IMR-90 (cell line): ENCODE measurements at regions not wholly inside any gene's neighbourhood (a gene's known extent, or its start where the extent isn't known, plus 50 kb on each side); places are given as distances from the start of the nearest gene placed in this dataset.

Source experiments
- ATAC-seq: fragments of 200-7000 bp; cut with Tn5 transposase; 2 replicates; pipeline ENCODE4 v1.9.1; 2020; ENCODE audit warnings: low read depth, mild to moderate bottlenecking, moderate library complexity
- BruUV-seq: library from RNA; stranded (reverse); fragments of 400-500 nt; replicated peaks from 2 replicates; lab custom pipeline; 2021; lab: Mats Ljungman, UMichigan
- CTCF ChIA-PET: fragments of 300-600 bp; formaldehyde crosslinking; extraction: SDS; loops from one replicate; lab custom pipeline; 2021; ENCODE audit warnings: antibody characterized with exemption; lab: Yijun Ruan, JAX
- POLR2A ChIA-PET: fragments of 300-600 bp; sonication (Branson Sonifier 250); formaldehyde crosslinking; loops from one replicate; lab custom pipeline; 2022; ENCODE audit warnings: antibody characterized with exemption; ENCODE audit not compliant: unreplicated experiment; lab: Charles Lee
- DNase-seq: peaks from one replicate; pipeline ENCODE4 v3.0.0; 2013
- H2AFZ ChIP-seq: replicated peaks from 2 replicates; pipeline ENCODE3; 2013; ENCODE audit warnings: low read length, mild to moderate bottlenecking; ENCODE audit not compliant: poor library complexity
- H2AK5ac ChIP-seq: 2 replicates; pipeline ENCODE4 v1.6.1; 2013; ENCODE audit warnings: low read depth, low read length, inconsistent platforms
- H2AK9ac ChIP-seq: replicated peaks from 2 replicates; pipeline ENCODE3; 2013; ENCODE audit warnings: mild to moderate bottlenecking, low read depth, low read length, moderate library complexity; ENCODE audit not compliant: poor library complexity
- H2BK120ac ChIP-seq: 2 replicates; pipeline ENCODE4 v1.6.1; 2013; ENCODE audit warnings: low read depth, low read length, inconsistent platforms
- H2BK15ac ChIP-seq: 3 replicates; pipeline ENCODE4 v1.6.1; 2013; ENCODE audit warnings: low read depth, low read length, inconsistent platforms
- H2BK20ac ChIP-seq: 2 replicates; pipeline ENCODE4 v1.6.1; 2013; ENCODE audit warnings: low read depth, mild to moderate bottlenecking, inconsistent platforms, low read length, moderate library complexity
- H2BK5ac ChIP-seq: 2 replicates; pipeline ENCODE4 v1.6.1; 2013; ENCODE audit warnings: mild to moderate bottlenecking, low read depth, low read length, inconsistent platforms; ENCODE audit not compliant: poor library complexity, severe bottlenecking
- H3K14ac ChIP-seq: replicated peaks from 2 replicates; pipeline ENCODE4 v1.6.1; 2013; ENCODE audit warnings: low read depth, low read length, inconsistent platforms
- H3K18ac ChIP-seq: 2 replicates; pipeline ENCODE4 v1.6.1; 2013; ENCODE audit warnings: low read depth, low read length, control low read depth
- H3K23ac ChIP-seq: 2 replicates; pipeline ENCODE4 v1.6.1; 2013; ENCODE audit warnings: low read depth, low read length, inconsistent platforms
- H3K27ac ChIP-seq: 2 replicates; pipeline ENCODE4 v1.5.1; 2013; ENCODE audit warnings: mild to moderate bottlenecking, control low read depth, low read length; ENCODE audit not compliant: insufficient read depth
- H3K27me3 ChIP-seq: 2 replicates; pipeline ENCODE4 v1.6.1; 2013; ENCODE audit warnings: low read length; ENCODE audit not compliant: control insufficient read depth, insufficient read depth
- H3K36me3 ChIP-seq: 2 replicates; pipeline ENCODE4 v1.6.1; 2013; ENCODE audit warnings: low read length, mixed read lengths; ENCODE audit not compliant: control insufficient read depth, insufficient read depth
- H3K4ac ChIP-seq: 2 replicates; pipeline ENCODE4 v1.6.1; 2013; ENCODE audit warnings: low read depth, low read length, inconsistent platforms
- H3K4me1 ChIP-seq: 2 replicates; pipeline ENCODE4 v1.6.1; 2013; ENCODE audit warnings: low read length, mixed read lengths; ENCODE audit not compliant: control insufficient read depth, insufficient read depth
- H3K4me2 ChIP-seq: 2 replicates; pipeline ENCODE4 v1.6.1; 2013; ENCODE audit warnings: low read depth, mild to moderate bottlenecking, control low read depth, low read length, moderate library complexity
- H3K4me3 ChIP-seq: 2 replicates; pipeline ENCODE4 v1.5.1; 2013; ENCODE audit warnings: low read depth, mild to moderate bottlenecking, control low read depth, low read length, moderate library complexity; ENCODE audit not compliant: insufficient read depth
- H3K56ac ChIP-seq: 2 replicates; pipeline ENCODE4 v1.6.1; 2013; ENCODE audit warnings: low read length, inconsistent platforms; ENCODE audit not compliant: insufficient read depth; ENCODE audit errors: extremely low read depth
- H3K79me1 ChIP-seq, 2 experiments: 2 replicates each; pipeline ENCODE4 v1.6.1; 2013; ENCODE audit warnings: low read length in 2 of 2, inconsistent platforms in 1 of 2, low read depth in 1 of 2
- H3K9ac ChIP-seq: 2 replicates; pipeline ENCODE4 v1.6.1; 2013; ENCODE audit warnings: low read depth, low read length, control low read depth
- H3K9me1 ChIP-seq: 2 replicates; pipeline ENCODE4 v1.6.1; 2013; ENCODE audit warnings: low read length, inconsistent platforms; ENCODE audit not compliant: insufficient read depth
- H3K9me3 ChIP-seq: 2 replicates; pipeline ENCODE4 v1.6.1; 2013; ENCODE audit warnings: low read length; ENCODE audit not compliant: control insufficient read depth, insufficient read depth
- H4K20me1 ChIP-seq: 2 replicates; pipeline ENCODE4 v1.6.1; 2013; ENCODE audit warnings: low read length, inconsistent platforms; ENCODE audit not compliant: insufficient read depth
- H4K5ac ChIP-seq: 2 replicates; pipeline ENCODE4 v1.6.1; 2013; ENCODE audit warnings: mild to moderate bottlenecking, low read depth, low read length, control low read depth
- H4K8ac ChIP-seq, 2 experiments: 2 replicates each; pipeline ENCODE4 v1.6.1; 2013; ENCODE audit warnings: low read depth in 2 of 2, low read length in 2 of 2, control low read depth in 1 of 2, inconsistent platforms in 1 of 2
- H4K91ac ChIP-seq: 2 replicates; pipeline ENCODE4 v1.6.1; 2013; ENCODE audit warnings: low read depth, low read length, inconsistent platforms; ENCODE audit not compliant: insufficient read depth
- MAZ ChIP-seq: IDR thresholded peaks from 2 replicates; pipeline ENCODE4 v1.6.1; 2012; ENCODE audit warnings: low read depth, mild to moderate bottlenecking, low read length, improper control_type of control experiment, moderate library complexity, borderline replicate concordance
- WGBS, 2 experiments: methylation state at CpG; one replicate each; pipeline versions ENCODE4 v1.1.5 to v1.1.7; 2013; ENCODE audit warnings: missing lambda C conversion rate in 2 of 2; ENCODE audit not compliant: insufficient read length in 1 of 2; ENCODE audit errors: extremely low coverage in 2 of 2; 5-methylcytosine and 5-hydroxymethylcytosine counted together
- dilution Hi-C: fragments of 300-500 bp; cut with HindIII; formaldehyde crosslinking; loops from one replicate; pipeline ENCODE4 v1.14.3; 2018; ENCODE audit warnings: low sequenced_read_pairs; ENCODE audit not compliant: unreplicated experiment
- in situ Hi-C: fragments of 300-500 bp; cut with MboI; formaldehyde crosslinking; loops from 3 replicates; pipeline ENCODE4 v1.14.3; 2019; ENCODE audit warnings: low sequenced_read_pairs, inconsistent platforms, mixed read lengths
- intact Hi-C: fragments of 100-400 bp; cut with micrococcal nuclease; formaldehyde crosslinking; loops from 2 replicates; pipeline ENCODE4 v1.10.0; 2022

GRCh38 chr2:184154438-184154837 is 443.9 kb upstream of the ZNF804A start:
- DNase-seq (no peak), ATAC-seq (no peak)
- Histone ChIP-seq H4K8ac (no peak overlapping the region), H3K79me1 (no peaks in the 10 kb centered on the region), H3K56ac (no peak overlapping the region), H3K4me1 (no peaks in the 10 kb centered on the region), H2AK5ac (no peak overlapping the region), H3K4ac (no peak overlapping the region), H3K36me3 (no peaks in the 10 kb centered on the region), H2BK15ac (no peak overlapping the region), H2AK9ac (no peak overlapping the region), H3K4me2 (no peak overlapping the region), H3K23ac (no peak overlapping the region), H3K14ac (no peak overlapping the region), H2BK5ac (no peak overlapping the region), H2AFZ (no peak overlapping the region), H2BK120ac (no peak overlapping the region), H3K4me3 (no peak overlapping the region), H4K20me1 (no peaks in the 10 kb centered on the region), H3K9me1 (no peaks in the 10 kb centered on the region), H3K27me3 (no peaks in the 10 kb centered on the region), H3K18ac (no peak overlapping the region), H3K27ac (no peak overlapping the region), H3K9ac (no peak overlapping the region), H3K9me3 (peaks cover 3% of the 10 kb centered on the region; the same call in 1 of the 2 replicates), H4K5ac (no peak overlapping the region), H4K91ac (no peak overlapping the region), H2BK20ac (no peak overlapping the region)
- no peak for TF ChIP-seq MAZ
- ChIA-PET POLR2A (no interaction called here), CTCF (no interaction called here)
- WGBS, 2 experiments, result no CpG with 5 or more reads among the region's 2 CpGs
- BruUV-seq, result no TSS peak
- dilution Hi-C loops (no loop called here), in situ Hi-C loops (no loop called here), intact Hi-C loops (no loop called here)
